Fibroblast of peridontal ligament (primary cell): ENCODE measurements at regions not wholly inside any gene's neighbourhood (a gene's known extent, or its start where the extent isn't known, plus 50 kb on each side); places are given as distances from the start of the nearest gene placed in this dataset.
"Not testable (repeated sequence)": the region's sequence is repeated elsewhere in the genome, so short reads cannot be mapped to it uniquely, and the experiment has no call there.

Experiments
- DNase-seq: peaks from one replicate; pipeline ENCODE4 v3.0.0-alpha.2; 2010; ENCODE audit errors: extremely low read depth

- not testable (repeated sequence) for DNase-seq
Measured at GRCh38 chr20:29320216-29320949, 1937.1 kb upstream of the DEFB115 start.

GRCh38 chr20:29323631-29324515 is 1933.6 kb upstream of the DEFB115 start:
- DNase-seq = not testable (repeated sequence)

DNA sequence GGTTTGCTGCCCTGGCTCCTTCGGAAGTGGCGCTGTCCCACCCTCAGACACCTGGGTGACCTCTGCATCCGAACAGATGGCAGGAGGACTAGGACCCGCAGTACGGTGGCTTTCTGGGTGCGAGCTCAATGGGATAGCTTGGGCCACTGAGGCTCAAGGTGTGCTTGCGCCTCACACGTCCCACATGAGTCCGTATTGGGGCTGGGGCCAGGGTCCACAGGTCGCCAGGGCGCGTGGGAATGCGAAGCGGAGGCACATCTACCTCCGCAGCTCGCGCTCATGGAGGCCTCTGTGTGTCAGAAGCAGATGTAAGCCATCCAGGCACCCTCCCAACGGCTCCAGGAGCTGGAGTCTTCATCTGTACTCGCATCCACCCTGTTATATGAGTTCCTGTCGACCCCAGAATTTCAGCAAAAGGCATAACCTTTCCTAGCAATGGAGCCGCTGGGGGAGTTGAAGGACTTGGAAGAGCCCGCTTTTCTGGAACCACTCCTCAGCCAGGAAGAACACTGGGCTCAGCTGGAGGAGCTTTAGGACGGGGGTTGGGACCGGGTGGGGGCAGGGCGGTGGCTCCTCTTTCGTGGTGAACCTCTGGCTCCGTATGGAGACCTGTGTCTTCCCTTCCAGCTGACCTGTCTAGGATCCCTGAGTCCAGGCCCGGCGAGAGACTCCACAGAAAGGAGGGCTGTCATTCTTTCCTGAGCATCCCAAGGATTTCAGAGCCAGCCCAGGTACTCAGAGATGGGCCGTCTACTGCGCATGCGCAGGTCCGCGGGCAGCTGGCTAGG is 1932.8 kb upstream of the DEFB115 start:
- DNase-seq = not testable (repeated sequence)

GRCh38 chr20:29325304-29325640 is 1932.2 kb upstream of the DEFB115 start:
- DNase-seq = no peak

DNA sequence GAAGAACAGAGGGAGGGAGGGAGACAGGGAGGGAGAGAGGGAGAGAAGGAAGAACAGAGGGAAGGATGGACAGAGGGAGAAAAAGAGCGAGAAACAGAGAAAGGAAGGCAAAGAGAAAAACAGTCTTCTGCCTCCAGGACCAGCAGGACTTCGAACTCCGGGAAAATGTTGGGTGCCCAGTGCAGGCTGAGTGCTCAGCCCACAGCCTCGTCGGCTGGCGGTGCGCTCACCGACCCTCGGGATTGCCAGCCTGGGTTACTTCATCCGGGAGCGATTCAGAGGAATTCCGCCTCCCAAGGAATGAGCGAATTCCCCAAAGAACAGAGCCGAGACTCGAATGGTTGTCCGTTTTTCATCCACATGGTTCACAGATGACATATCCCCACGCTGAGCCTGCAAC is 1931.7 kb upstream of the DEFB115 start:
- not testable (repeated sequence) for DNase-seq

- no peak for DNase-seq
Measured at GRCh38 chr20:29326376-29327070, 1930.9 kb upstream of the DEFB115 start.

DNA sequence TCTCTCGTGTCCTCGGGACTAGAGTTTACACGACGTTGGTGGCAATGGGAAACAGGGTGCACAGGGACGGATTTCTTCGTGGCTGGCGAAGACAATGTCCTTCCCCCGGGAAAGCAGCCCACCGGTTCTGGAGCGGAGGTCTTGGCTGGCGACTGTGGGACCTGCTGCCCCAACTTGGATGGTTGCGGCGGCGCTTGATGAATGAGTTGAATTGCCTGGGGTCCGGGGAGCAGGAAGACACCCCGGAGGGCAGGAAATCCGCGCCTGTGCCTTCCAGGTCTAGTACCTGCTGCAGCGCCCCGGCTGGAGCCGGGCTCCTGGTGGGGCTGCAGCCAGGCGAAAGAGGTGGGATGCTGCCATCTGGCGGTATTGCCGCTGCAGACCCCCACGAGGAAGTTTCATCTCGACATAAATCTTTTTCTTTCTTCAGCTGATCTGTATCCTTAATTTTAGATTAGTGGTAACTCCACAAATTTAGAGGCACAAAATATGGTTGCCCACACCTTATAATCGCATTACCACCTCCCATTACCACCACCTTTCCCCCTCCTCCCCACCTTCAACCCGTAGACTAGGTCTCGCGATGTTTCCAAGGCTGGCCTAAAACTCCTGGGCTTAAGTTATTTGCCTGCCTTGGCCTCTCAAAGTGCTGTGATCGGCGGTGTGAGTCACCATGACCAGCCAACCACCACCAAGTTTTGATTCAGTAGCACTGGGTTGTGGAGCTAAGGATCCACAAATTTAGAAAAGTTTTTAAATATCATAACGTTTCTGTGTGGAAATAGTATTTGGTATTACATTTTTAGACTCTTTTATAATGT is 1929.7 kb upstream of the DEFB115 start:
- DNase-seq = not testable (repeated sequence)

DNA sequence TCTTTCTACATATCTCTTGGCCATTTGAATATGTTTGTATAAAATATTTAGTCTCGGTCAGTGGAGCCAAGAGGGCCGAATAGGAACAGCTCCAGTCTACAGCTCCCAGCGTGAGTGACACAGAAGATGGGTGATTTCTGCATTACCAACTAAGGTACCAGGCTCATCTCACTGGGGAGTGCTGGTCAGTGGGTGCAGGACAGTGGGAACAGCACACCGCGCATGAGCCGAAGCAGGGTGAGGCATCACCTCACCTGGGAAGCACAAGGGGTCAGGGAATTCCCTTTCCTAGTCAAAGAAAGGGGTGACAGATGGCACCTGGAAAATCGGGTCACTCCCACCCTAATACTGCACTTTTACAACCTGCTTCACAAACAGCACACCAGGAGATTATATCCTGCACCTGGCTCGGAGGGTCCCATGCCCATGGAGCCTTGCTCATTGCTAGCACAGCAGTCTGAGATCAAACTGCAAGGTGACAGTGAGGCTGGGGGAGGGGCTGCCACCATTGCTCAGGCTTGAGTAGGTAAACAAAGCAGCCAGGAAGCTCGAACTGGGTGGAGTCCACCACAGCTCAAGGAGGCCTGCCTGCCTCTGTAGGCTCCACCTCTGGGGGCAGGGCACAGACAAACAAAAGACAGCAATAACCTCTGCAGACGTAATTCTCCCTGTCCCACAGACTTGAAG is 1926.9 kb upstream of the DEFB115 start:
- DNase-seq = not testable (repeated sequence)

DNA sequence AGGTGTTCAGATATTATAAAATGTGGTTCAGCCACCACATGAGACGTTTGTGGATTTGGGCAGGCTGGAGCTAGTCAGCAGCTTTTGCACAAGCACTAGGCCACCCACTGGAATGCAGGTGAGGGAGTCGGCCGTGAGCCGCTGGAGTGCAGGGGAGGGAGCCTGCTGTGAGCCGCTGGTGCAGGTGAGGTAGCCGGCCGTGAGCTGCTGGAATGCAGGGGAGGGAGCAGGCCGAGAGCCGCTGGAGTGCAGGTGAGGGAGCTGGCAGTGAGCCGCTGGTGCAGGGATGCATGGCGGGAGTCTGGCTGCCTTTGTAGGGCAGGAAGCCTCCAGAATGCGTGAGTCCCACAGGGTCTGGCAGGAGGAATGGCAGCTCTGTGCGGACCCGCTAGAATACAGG is 1907.6 kb upstream of the DEFB115 start:
- no peak for DNase-seq

- DNase-seq = not testable (repeated sequence)
Measured at GRCh38 chr20:29375937-29376336, 1881.5 kb upstream of the DEFB115 start.

GRCh38 chr20:29392853-29393252 is 1864.6 kb upstream of the DEFB115 start:
- DNase-seq = not testable (repeated sequence)

DNA sequence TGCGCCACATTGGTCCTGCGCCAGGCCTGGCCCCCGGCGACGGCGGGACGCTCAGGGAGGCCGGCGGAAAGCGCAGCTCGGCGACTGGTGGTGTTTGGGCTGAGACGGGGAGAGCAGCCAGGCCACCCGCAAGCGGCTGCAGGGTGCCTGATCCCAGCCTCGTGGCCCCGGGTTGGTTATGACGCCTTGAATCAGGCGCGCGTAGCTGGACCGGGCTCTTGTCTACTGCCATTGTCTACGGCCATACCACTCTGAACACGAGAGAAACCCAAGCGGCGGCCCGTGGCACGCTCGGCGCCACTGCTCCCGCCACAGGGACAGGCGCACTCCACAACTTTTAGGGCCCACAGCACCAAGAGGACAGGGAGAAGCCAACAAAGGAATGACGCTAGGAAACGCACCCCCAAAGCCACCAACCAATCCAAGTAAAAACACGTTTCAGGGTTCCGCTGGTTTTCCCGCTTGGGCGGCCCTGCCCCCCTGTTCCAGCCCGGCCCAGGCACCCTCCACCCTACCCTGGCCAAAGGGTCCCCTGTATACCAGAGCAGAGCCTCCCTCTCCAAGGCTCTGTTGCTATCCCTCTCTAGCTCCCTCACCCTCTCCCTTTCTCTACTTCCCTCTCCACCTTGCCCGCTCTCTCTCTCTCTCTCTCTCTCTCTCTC is 1849.3 kb upstream of the DEFB115 start:
- DNase-seq = no peak

- DNase-seq = not testable (repeated sequence)
Measured at GRCh38 chr20:29408707-29409106, 1848.8 kb upstream of the DEFB115 start.

GRCh38 chr20:29409160-29409689 is 1848.2 kb upstream of the DEFB115 start:
- not testable (repeated sequence) for DNase-seq

GRCh38 chr20:29409833-29410805 is 1847.3 kb upstream of the DEFB115 start:
- DNase-seq = no peak

DNA sequence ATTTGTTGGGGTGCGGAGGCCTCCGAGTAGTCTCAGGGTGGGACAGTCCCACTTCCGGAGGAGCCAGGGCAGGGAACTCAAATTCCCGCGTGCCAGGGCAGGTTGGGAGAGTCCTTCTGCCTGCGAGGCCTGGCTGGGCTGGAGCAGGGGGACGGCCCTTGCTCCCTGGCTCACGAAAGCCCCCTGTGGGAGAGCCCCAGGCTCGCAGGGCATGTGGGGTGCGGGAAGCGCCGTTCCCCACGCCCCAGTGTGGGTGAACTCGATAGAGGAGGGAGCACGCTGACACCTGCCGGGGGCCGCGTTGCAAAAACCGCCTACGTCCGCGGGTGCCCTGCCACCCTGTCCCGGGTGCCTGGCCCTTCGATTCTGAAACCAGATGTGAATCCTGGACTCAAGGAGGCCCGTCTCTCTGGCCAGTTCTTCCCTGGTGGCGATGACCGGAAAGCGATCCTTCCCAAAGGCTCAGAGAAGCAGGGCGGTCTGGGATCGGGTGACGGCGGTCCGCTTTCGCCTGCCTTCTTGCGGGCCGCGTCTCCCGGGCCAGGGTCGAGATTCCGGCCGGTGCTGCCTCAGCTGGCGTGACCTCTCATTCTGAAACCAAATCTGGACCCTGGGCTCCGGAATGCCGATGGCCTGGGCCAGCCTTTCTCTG is 1846.5 kb upstream of the DEFB115 start:
- DNase-seq = no peak

DNA sequence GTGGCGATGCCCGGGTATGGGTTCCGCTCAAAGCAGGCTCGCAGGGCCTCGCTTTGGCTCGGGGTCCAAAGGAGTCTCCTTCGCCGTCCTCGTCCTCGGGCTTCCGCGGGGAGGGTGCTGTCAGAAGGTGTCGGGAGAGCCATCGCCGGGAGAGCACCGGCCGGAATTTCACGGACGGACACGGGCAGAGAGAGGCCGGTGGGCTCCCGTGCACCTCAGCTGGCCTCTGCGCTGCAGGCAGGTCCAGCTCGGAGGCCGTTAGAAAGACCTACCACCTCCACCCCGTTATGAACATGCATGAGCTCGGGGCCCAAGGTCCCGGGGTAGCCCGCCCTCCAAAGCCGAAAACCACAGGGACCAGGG is 1846.0 kb upstream of the DEFB115 start:
- not testable (repeated sequence) for DNase-seq

- DNase-seq = no peak
Measured at GRCh38 chr20:29419378-29419777, 1838.1 kb upstream of the DEFB115 start.
